ENCODE measurements at regions not wholly inside any gene's neighbourhood (a gene's known extent, or its start where the extent isn't known, plus 50 kb on each side); places are given as distances from the start of the nearest gene placed in this dataset.
"Not testable (repeated sequence)": the region's sequence is repeated elsewhere in the genome, so short reads cannot be mapped to it uniquely, and the experiment has no call there.

- H3K27ac Mint-ChIP-seq; H3K9me3 Mint-ChIP-seq; DNase-seq; H3K4me1 Mint-ChIP-seq; CTCF ChIA-PET; H3K4me3 Mint-ChIP-seq; POLR2A ChIA-PET; H3K27me3 Mint-ChIP-seq; H3K36me3 Mint-ChIP-seq (ENCODE audit: low read depth): not testable (repeated sequence)
These were observed 178.2 kb upstream of the ZNG1F start for GRCh38 chr9:41367301-41367700.

GRCh38 chr9:41361790-41362189 is 172.7 kb upstream of the ZNG1F start:
- CTCF ChIA-PET; POLR2A ChIA-PET; H3K36me3 Mint-ChIP-seq (ENCODE audit: low read depth); H3K4me1 Mint-ChIP-seq; H3K27ac Mint-ChIP-seq; H3K9me3 Mint-ChIP-seq; DNase-seq; H3K4me3 Mint-ChIP-seq; H3K27me3 Mint-ChIP-seq: not testable (repeated sequence)

GRCh38 chr9:41359116-41359515 is 170.0 kb upstream of the ZNG1F start:
- POLR2A ChIA-PET; H3K9me3 Mint-ChIP-seq; CTCF ChIA-PET; H3K36me3 Mint-ChIP-seq (ENCODE audit: low read depth); H3K27me3 Mint-ChIP-seq: not testable (repeated sequence)
- H3K4me1 Mint-ChIP-seq: peaks cover 13% of the 10 kb centered on the region
- peak overlapping the region; percentile 94 for H3K27ac Mint-ChIP-seq
- H3K4me3 Mint-ChIP-seq: peak overlapping the region; percentile 99
- peak; percentile 55 for DNase-seq

DNA sequence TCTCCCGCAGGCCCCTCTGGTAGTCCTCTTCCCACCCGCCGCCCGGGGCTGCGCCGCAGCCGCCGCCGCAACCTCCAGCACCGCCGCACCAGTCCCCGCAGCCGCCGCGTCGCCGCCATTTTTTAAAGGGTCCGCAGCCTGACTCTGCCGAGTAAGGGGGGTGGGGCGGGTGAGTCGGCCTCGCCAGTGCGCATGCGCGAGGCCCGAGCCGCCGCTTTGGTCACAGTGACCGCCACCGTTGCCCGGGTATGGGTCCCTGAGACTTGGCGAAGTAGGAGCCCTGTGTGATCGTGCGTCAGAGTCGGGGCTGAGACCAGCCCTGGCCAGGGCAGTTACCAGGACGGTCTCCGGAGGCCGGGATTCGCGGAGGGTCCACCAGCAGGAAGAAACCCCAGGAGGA is 169.6 kb upstream of the ZNG1F start:
- H3K36me3 Mint-ChIP-seq (ENCODE audit: low read depth); H3K27me3 Mint-ChIP-seq; POLR2A ChIA-PET; H3K9me3 Mint-ChIP-seq; CTCF ChIA-PET: not testable (repeated sequence)
- Mint-ChIP-seq H3K4me1 (peaks cover 13% of the 10 kb centered on the region), H3K4me3 (peak overlapping the region; percentile 99), H3K27ac (peak overlapping the region; percentile 94)
- peak; percentile 88 for DNase-seq

GRCh38 chr9:41357918-41358404 is 168.8 kb upstream of the ZNG1F start:
- CTCF ChIA-PET; H3K36me3 Mint-ChIP-seq (ENCODE audit: low read depth); DNase-seq; POLR2A ChIA-PET; H3K27me3 Mint-ChIP-seq; H3K9me3 Mint-ChIP-seq: not testable (repeated sequence)
- peak overlapping the region; percentile 94 for H3K27ac Mint-ChIP-seq
- peak overlapping the region; percentile 99 for H3K4me3 Mint-ChIP-seq
- peaks cover 13% of the 10 kb centered on the region for H3K4me1 Mint-ChIP-seq

GRCh38 chr9:41357350-41357748 is 168.2 kb upstream of the ZNG1F start:
- Mint-ChIP-seq H3K4me3 (peak overlapping the region; percentile 99), H3K27ac (peak overlapping the region; percentile 67), H3K4me1 (peaks cover 13% of the 10 kb centered on the region)
- H3K36me3 Mint-ChIP-seq (ENCODE audit: low read depth); DNase-seq; POLR2A ChIA-PET; H3K9me3 Mint-ChIP-seq; CTCF ChIA-PET; H3K27me3 Mint-ChIP-seq: not testable (repeated sequence)

GRCh38 chr9:41356588-41357349 is 167.7 kb upstream of the ZNG1F start:
- peak overlapping the region; percentile 86 for H3K27ac Mint-ChIP-seq
- H3K9me3 Mint-ChIP-seq; H3K36me3 Mint-ChIP-seq (ENCODE audit: low read depth); CTCF ChIA-PET; H3K27me3 Mint-ChIP-seq; POLR2A ChIA-PET: not testable (repeated sequence)
- peaks cover 13% of the 10 kb centered on the region for H3K4me1 Mint-ChIP-seq
- DNase-seq: peak; percentile 93
- peak overlapping the region; percentile 66 for H3K4me3 Mint-ChIP-seq

GRCh38 chr9:41355712-41356450 is 166.8 kb upstream of the ZNG1F start:
- H3K27ac Mint-ChIP-seq: peak overlapping the region; percentile 44
- CTCF ChIA-PET; POLR2A ChIA-PET; DNase-seq; H3K27me3 Mint-ChIP-seq; H3K36me3 Mint-ChIP-seq (ENCODE audit: low read depth); H3K9me3 Mint-ChIP-seq: not testable (repeated sequence)
- peaks cover 13% of the 10 kb centered on the region for H3K4me1 Mint-ChIP-seq
- H3K4me3 Mint-ChIP-seq: peak overlapping the region; percentile 51

- peak; percentile 43 for DNase-seq
- POLR2A ChIA-PET; H3K27me3 Mint-ChIP-seq; CTCF ChIA-PET; H3K36me3 Mint-ChIP-seq (ENCODE audit: low read depth); H3K9me3 Mint-ChIP-seq: not testable (repeated sequence)
- peak overlapping the region; percentile 75 for H3K4me3 Mint-ChIP-seq
- peaks cover 13% of the 10 kb centered on the region for H3K4me1 Mint-ChIP-seq
- H3K27ac Mint-ChIP-seq: peak overlapping the region; percentile 81
These were observed 165.9 kb upstream of the ZNG1F start for GRCh38 chr9:41354978-41355377.

- Mint-ChIP-seq H3K4me1 (peaks cover 13% of the 10 kb centered on the region), H3K4me3 (peak overlapping the region; percentile 58), H3K27ac (peak overlapping the region; percentile 31)
- H3K9me3 Mint-ChIP-seq; POLR2A ChIA-PET; H3K27me3 Mint-ChIP-seq; H3K36me3 Mint-ChIP-seq (ENCODE audit: low read depth); CTCF ChIA-PET; DNase-seq: not testable (repeated sequence)
These were observed 165.2 kb upstream of the ZNG1F start for GRCh38 chr9:41354060-41354934.

GRCh38 chr9:41353026-41353425 is 163.9 kb upstream of the ZNG1F start:
- H3K9me3 Mint-ChIP-seq; H3K27me3 Mint-ChIP-seq; H3K4me3 Mint-ChIP-seq; POLR2A ChIA-PET; DNase-seq; H3K4me1 Mint-ChIP-seq; CTCF ChIA-PET; H3K27ac Mint-ChIP-seq; H3K36me3 Mint-ChIP-seq (ENCODE audit: low read depth): not testable (repeated sequence)

DNA sequence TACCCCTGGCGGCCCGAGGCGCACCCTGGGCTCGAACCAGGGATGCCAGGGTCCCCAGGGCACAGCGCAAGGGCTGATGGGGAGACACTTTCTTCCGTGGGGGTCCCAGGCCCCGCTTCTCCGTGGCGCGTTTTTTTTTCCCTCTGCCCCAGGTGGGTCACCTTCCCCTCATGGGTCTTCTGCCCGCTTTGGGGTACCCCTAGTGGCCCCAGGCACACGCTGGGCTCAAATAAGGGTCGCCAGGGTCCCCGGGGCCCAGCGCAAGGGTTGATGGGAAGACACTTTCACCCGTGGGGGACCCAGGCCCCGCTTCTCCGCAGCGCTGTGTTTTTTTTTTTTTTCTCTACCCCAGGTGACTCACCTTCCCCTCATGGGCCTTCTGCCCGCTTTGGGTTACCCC is 163.3 kb upstream of the ZNG1F start:
- DNase-seq; H3K36me3 Mint-ChIP-seq (ENCODE audit: low read depth); H3K27me3 Mint-ChIP-seq; H3K9me3 Mint-ChIP-seq; H3K4me3 Mint-ChIP-seq; H3K27ac Mint-ChIP-seq; H3K4me1 Mint-ChIP-seq; POLR2A ChIA-PET; CTCF ChIA-PET: not testable (repeated sequence)

- DNase-seq; POLR2A ChIA-PET; H3K9me3 Mint-ChIP-seq; H3K27me3 Mint-ChIP-seq; H3K4me1 Mint-ChIP-seq; H3K27ac Mint-ChIP-seq; CTCF ChIA-PET; H3K36me3 Mint-ChIP-seq (ENCODE audit: low read depth); H3K4me3 Mint-ChIP-seq: not testable (repeated sequence)
These were observed 158.8 kb upstream of the ZNG1F start for GRCh38 chr9:41347893-41348292.

Data from activated CD4-positive, alpha-beta memory T cell treated with anti-CD3 and anti-CD28 coated beads, Interleukin-2, amount 10 ng/mL, durations not matched to agents 7 days and 5 days (primary cell).